Central memory CD4-positive, alpha-beta T cell (primary cell): ENCODE measurements at regions not wholly inside any gene's neighbourhood (a gene's known extent, or its start where the extent isn't known, plus 50 kb on each side); places are given as distances from the start of the nearest gene placed in this dataset.

ENCODE experiments used
- DNase-seq: peaks from one replicate; pipeline ENCODE4 v3.0.0; 2022

DNA sequence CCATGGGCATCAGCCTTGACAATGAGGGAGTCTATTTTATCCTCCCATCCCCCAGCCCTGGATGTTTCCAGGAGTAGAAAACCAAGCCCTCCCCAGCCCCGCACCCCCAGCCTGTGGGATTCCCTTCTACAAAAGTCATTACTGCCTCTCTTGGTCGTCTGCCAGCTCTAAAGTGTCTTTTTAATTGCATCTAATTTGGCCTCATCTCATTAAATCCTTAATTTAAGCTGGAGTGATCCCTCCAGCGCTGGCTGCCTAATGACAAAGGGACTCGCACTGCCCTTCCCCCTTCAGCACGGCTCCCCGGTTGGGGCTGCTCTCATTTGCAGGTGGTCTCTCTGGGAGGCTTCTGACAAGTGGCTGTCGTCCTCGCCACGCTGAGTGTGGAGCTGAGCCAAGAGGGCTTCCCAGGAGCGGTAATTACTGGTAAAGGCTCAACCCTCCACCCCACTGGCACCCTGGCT is 107.9 kb upstream of the ALDH1B1 start:
- DNase-seq, result no peak

DNA sequence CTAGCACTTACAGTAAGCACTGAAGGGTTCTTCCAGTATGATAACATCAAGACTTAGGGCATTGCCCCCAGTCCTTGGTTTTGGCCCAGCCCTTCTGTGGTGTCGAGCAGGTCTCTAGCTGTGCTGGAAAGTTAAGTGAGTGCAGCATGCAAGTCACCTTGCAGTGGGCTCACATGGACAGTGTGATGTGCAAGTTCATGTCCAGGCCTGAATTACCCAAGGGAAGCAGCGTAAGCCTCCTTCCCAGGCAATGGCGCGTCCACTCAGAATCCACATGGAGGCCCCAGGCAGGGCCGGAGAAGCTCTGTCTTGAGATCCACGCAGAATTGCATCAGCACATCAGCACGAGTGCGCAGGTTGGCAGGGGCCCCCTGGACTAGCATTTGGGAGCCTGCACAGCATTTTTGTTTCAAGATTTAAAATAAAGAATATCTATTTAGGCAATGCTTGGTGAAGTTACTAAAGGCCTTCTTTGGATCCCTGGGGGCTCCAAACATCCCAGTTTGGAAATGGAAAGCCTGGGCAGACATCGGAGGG is 108.4 kb upstream of the ALDH1B1 start:
- DNase-seq, result no peak

DNA sequence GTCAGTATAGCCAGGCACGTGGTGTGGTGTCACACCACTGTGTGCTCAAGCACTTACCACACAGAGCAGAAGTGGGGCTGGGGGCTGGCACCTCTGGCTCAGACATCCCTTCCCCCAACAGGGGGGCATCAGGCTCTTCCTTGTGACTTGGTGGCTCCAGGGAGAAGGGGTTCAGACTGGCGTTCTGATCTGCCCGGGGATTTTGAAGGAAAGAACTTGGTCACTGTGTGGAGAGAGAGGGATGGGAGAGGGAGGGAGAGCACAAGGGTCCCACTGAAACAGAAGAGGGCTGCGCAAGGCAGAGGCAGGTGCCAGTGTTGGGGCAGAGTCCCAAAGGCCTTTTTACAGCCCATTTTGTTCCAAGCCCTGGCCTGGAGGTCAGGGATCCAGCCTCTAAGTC is 109.7 kb upstream of the ALDH1B1 start:
- no peak for DNase-seq

DNA sequence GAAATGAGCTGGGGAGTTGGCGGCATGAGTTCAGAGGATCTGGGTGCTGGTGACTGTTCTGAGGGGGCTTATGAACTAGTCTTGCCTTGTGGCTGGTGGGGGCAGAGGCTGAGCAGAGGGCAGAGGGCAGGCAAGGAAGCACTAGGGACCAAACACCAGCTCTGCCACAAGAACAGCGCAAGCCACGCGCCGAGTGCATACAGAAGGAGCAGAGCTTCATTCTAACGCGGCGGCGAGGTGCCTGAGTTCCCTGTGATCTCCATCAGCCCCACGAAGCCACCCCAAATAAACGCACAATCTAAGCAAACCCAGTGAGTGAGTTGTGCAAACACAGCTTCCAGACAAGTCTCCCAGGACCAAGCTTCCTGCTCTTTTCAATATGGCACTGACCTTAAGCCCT is 110.6 kb upstream of the ALDH1B1 start:
- no peak for DNase-seq

DNA sequence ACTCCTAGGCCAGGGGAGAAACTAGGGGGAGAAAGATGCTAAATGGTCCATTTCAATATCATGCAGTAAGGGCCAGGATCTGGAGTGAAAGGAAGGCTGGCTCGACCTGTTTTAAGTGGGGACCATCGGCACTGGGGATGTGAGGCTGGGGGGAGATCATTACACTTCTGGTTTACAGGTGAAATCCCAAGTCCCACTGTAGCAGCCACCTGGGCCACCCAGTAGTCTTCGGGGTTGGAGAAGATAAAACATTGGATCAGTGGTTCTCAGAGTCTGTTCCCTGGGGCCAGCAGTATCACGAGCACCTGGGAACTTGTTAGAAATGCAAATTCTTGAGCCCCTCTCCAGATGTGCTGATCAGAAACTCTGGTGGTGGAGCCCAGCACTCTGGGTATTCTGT is 111.3 kb upstream of the ALDH1B1 start:
- DNase-seq, result no peak

DNA sequence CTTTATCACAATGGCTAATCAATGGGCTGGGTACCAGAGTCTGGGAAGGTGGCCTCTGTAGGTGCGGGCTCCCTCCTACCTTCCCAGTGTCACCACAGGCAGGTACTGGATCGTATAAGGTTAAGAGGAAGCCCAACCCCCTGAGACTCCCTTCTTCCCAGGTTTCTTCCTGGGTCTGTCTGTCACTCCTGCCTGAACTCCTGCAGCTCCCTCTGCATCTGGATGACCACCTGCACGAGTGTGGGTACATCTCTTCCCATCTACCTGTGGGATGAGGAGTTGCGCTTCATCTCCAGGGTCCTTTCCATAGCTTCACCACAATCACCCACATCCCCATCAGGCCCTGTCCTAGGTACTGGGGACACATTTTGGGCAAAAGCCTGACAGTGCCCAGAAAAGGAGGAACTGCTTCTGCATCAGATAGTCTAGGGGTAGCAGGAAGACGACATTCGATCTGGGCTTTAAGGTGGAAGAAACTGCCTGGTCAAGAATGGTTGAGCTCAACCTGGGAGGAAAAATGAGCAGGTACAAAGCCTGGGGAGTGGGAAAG is 112.2 kb upstream of the ALDH1B1 start:
- no peak for DNase-seq

DNA sequence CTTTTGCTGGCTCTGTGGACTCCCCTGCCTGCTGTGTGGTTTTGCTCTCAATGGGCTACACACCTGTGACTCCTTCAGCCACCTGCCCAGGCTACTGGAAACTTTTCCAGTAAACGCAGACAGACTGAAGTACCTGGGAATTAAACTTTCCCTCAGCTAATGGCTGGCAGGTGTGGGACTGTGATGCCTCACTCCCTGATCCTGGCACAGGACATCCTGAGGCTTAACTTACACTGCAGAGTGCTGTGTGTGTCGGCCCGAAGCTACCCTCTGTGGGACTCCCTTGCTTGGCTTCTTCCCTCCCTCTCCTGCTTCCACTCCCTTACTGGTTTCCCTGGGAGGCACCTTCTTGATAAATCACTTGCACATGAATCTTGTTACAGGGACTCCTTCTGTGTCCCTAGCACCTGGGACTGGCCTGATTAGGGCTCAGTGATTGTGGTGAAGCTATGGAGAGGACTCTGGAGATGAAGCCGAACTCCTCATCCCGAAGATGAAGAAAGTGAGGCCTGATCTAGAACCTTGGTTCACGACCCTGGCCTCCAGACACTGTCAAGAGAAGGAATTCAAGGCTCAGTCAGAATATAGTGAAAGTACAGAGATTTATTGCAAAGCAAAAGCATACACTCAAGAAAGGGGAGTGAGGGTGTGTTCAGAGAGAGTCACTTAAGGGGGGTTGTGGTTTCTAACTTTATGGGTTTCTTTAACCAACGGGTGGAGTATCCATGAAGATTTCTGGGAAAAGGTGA is 113.4 kb upstream of the ALDH1B1 start:
- no peak for DNase-seq

DNA sequence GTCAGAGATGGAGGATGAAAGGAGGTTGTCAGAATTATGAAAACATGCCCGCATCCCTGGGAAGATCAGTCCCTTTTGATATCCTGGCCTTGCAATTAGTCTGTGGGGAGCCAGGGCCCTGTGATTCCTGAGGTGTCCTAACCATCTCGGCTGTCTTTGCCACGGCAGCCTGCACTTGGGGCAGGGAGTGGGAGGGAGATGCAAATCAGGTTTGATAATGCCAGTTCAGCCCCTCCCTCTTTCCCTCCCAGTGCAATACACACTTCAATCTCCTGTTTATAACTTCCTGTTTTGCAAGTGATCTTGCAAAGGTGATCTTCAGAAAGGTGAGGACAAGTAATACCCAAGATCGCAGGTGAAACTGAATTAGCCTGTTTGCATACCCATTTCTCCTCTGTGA is 114.0 kb upstream of the ALDH1B1 start:
- DNase-seq, result no peak

DNA sequence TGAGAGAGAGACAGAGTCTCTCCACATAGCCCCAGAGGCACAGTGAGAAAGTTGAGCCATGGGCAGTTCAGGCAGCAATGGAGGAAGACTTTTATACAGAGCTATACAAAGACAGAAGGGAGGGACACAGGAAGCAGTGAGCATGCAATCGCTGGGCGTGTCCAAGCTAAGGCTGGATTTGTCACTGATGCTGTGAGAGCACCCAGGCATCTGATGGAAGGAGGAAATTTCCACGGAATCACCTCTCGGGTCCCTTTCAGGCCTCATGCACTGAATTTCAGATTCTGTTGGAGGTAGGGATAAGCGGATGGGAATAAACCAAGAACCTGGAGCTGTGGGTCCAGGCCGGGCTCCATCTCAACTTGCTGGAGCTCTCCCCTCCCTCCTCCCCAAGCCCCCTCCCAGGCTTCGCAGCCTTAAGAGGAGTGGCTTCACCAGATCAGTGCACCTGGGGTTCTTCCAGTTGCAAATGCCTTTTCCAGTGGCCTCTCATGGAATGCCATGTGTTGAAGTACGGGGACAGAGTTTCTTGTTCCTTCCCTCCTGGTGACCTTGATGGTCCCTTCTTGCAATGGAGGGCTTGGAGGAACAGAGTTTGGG is 114.8 kb upstream of the ALDH1B1 start:
- DNase-seq, result no peak

DNA sequence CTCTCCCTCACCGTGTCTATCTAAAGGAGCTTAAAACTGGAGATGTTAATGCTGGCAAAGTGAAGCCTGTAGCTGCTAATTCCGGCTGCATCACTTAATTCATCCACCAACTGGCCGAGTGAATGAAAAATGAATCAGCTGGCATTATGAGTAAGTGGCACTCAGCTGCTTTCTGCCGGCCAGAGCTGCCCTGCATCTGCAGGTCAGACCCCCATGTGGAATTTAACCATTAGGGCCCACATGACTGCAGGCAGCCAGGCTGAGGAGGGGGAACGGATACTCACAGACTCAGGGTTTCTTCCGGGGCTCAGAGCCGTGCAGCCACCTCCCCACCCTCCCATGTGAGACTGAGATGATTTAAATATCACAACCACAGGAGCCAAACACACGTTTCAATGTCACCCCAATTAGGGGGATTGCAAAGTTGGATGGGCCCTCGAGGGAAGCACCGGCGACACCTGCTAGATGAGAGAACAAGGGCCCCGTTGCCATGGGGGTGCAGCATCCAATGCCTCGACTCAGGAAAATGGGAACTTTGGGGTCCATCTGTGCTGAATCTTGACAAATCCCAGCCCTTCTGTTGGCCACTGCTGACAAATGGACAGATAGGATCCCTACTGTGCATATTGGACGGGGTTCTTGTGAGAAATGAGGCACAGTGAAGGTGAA is 115.6 kb upstream of the ALDH1B1 start:
- no peak for DNase-seq

DNA sequence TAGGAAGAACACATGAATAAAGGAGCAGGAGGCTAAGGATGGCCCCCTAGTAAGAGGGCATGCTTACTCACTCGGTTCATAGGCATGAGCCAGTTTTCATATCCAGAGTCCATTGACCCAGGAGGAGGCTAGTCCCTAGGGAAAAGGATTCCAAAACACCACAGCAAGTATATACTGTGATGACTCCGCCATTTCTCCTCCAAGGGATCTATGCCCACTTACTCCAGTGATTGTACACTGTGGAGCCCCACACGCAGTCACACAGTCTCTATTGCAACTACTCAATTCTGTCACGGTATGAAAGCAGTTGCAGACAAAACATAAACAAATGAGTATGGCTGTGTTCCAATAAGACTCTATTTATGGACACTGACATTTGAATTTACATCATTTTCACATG is 117.7 kb upstream of the ALDH1B1 start:
- DNase-seq, result no peak

DNA sequence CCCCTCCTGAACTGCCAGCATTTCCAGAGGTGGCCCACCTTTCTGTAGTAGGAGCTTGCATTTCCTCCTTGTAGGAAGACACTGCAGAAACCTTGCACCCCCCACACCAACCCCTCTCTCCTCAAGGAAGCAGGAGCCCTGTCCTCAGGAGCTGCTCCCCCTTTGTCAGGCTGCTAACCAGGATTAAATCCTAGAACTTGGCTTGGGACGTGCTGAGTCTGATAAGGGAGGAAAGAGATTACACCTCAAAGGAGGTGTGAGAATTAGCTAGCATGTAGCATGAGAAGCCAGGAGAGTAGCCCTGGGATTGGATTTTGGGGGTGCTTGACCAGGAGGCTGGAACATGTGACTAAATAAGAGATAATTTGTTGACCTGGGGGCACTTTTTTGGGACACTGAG is 119.8 kb upstream of the ALDH1B1 start:
- DNase-seq, result no peak

DNA sequence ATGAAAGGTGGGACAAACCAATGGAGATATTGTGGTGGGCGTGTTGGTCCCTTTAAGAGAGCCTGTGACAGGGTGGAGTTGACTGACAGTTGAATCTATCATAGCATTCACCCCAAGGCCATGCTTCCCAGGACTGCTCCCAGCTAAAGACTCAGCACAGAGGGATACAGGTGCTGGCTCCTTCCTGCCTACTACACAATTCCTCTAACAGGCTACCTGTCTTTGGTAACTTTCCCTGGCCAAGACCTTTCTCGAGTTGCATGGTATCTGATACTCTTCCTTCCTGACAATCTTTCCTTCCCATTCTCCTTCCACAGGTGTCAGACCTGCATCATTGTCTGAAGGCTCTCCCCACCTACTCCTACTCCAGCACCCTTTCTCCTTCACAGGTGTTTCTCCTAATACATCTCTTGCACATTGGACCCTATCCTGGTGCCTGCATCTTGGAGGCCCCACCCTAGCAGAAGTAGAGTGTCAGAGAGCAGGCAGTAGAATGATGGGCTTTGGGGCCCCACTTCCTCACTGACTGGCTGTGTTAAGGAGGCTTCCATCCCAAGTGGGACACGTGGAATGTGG is 120.7 kb upstream of the ALDH1B1 start:
- no peak for DNase-seq

DNA sequence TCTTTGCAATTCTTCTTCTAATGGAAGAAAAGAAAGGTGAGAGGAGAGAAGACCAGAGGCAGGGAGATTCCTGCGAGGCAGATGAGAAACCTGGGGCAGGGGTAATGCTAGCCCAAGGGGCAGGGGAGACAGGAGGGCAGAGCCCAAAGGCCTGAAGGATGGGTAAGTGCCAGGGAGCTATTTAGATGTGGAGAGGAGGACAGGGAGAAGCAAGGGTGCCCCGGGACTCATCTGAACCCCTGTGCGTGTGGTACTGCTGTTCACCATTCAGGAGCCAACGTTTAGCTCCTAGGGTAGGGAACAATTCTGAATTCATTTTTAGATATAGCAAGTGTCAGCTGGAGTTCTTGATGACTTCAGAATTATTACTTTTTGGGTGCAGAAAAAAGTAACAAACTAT is 122.7 kb upstream of the ALDH1B1 start:
- DNase-seq, result no peak

DNA sequence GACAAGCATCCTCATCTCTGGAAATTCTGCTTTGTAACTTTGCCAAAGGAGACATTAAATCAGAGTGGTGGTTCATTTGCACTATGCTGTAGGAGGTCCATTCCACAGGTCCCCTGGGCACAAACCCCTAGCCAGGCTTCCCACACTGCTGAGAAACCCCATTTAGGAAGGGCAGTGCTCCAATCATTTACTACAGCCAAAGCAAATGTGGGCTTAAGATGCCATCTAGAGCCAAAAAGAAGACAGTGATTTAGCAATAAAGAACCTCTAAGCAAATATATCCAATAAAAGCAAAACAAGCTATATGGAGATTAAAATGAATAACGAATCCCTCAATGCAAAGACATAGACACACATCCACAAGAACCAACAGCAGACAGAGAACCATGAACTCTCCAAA is 129.0 kb upstream of the ALDH1B1 start:
- DNase-seq, result no peak

DNA sequence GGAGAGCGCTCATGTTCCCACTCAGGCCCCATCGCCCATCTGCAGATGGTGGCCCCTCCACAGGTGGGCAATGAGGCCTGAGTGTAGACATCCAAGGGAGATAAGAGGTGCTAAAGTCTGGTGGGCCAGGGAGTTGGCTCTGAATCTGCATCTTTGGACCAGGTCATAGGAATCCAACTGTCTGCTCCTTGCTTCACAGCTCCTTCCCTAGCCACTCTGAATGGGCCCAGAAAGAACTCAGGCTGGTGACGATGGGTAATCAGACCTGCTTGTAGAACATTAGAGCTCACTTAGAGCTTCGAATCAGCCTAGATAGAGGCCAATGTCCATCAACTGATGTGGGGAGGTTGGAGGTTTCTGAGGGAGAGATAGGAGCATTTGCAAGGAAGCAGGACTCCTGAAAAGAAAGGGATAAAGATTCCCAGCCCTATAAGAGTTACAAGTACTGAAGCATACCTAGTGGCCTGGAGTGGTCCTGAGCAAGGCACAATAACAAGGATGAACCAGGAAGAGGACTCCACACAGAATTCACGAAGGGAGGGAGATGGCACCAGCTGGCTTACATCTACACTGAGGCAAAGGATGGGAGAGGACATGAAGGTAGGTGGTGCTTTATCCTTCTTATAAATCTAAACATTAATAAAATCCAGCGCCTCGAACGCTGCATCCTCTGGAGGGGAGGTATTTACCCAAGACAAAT is 132.8 kb upstream of the ALDH1B1 start:
- no peak for DNase-seq

DNA sequence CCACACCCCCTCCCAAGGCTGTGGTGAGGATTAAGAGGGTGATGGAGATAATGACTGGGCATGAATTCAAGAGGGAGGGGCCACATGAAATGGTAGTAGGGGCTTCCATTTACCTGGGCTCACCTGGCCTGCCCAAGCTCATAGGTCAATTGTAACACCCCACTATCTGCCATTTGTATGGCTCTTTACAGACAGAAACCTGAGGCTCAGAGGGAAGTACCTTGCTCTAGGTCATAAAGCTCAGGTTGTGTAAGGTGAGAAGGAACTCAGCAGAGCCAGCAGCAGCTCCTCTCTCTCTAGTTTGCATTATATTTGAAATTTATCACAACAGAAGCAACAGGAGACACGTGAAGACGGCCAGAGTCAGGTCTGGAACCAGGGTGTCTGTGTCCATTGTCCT is 133.4 kb upstream of the ALDH1B1 start:
- no peak for DNase-seq

DNA sequence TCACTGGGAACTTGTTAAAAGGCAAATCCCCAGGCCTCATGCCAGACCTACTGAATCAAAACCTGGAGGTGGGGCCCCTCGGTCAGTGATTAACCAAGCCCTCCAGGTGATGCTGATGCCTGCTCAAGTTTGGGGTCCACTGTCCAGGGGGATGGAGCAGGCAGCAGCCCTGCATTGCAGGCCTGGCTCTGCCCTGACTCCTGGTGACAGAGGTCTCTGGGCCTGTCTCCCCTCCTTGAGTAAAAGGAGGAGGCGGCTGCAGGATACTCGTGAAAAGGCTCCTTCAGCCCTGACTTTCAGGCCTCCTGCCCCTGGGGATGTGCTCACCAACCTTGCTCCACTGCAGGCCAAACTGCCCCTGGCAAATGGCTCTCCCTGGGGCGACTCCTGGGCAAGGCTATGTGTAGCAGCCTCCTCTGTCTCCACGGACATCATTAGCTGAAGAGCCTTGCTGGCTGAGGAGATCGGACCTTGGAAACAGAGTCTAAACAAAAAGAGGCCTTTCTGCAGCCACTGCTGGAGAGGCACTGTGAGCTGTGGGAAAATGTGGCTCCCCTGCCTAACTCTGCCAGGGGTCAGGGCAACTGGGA is 134.8 kb upstream of the ALDH1B1 start:
- no peak for DNase-seq

DNA sequence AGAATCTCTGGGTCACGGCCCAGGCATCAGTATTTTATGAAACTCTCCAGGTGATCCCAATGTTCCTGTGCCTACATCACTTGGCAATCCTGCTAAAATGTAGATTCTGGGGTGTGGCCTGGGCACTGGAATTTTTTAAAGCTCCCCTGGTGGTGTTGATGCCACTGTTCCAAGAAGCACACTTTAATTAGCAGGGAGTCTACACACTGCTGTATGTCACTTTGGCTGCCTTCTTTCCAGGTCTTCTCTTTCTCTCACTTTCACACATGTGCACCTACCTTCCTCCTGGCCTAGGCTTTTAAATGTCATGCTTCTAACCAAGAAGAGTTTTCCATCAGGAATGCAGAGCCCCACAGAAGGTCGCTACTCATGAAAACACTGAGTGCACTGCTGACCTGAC is 136.0 kb upstream of the ALDH1B1 start:
- no peak for DNase-seq

DNA sequence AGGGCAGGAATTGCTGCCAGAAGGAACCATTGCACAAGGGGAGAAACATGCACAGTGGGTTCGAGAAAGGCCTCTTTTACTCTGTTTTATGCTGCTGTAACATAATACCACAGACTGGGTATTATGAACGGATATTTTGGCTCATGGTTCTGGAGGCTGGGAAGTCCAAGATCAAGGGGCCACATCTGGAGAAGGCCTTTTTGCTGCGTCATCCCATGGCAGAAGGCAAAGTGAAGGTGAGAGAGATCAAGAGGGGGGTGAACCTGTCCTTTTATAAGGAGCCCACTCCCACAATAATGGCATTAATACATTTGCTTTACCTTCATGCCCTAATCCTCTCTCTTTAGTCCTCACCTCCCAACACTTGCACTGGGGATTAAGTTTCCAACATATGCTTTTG is 136.9 kb upstream of the ALDH1B1 start:
- DNase-seq, result no peak

DNA sequence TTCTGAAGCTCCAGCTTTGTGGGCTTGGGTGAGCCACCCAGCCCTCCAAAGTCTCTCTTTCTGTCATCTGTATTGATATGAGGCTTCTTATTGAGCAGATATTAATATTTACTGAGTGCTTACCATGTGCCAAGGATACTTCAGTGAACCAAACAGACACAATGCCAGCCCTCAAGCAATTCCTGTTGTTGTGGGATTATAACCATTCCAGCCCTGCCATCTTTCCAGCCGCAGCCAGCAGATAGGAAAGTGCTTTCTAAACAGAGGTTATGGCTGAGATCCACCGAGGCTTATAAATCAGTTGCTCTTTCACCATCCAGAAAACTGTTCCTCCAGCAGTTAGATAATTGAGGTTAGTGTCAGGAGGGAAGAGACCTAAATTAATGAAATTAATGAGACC is 137.7 kb upstream of the ALDH1B1 start:
- DNase-seq, result no peak

DNA sequence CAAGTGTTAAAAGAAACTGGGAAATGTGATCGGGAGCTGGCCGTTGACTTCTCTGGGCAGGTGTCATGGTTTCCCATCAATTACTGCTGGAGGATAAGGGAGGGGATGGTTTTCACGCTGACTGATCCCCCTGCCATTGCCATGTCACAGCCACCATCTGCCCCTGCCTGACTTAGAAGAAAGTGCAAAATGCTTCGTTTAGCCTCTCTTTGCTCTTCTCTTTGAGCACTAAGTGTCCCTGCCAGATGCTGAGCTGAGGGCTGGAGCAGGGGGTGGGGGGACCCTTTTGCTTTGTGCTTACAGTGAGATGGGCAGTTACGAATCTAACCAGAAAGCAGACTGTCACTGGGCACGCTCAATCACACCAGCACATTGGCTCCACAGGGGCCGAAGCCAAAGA is 138.4 kb upstream of the ALDH1B1 start:
- no peak for DNase-seq
